ENCODE measurements at regions not wholly inside any gene's neighbourhood (a gene's known extent, or its start where the extent isn't known, plus 50 kb on each side); places are given as distances from the start of the nearest gene placed in this dataset.

DNA sequence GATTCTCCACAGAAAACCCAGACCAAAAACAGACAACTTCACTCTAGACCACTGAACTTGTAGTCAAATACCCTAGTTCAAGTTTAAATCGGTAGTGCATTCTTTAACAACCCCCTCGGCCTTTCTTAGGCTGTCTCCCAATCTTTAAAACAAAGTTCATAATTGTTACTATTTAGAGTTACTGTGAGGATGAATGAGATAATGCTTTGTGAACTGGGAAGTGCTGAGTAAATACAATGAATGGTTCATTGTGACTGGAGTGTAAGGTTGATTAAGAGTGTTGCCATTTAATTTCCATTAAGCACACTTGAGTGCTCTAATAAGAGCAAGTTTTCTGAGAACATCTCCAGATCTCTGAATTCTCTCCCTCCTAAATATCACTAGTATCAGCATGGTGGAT, 228.8 kb upstream of the PIK3R1 start (continued):
- TF ChIP-seq, protein P1, sequence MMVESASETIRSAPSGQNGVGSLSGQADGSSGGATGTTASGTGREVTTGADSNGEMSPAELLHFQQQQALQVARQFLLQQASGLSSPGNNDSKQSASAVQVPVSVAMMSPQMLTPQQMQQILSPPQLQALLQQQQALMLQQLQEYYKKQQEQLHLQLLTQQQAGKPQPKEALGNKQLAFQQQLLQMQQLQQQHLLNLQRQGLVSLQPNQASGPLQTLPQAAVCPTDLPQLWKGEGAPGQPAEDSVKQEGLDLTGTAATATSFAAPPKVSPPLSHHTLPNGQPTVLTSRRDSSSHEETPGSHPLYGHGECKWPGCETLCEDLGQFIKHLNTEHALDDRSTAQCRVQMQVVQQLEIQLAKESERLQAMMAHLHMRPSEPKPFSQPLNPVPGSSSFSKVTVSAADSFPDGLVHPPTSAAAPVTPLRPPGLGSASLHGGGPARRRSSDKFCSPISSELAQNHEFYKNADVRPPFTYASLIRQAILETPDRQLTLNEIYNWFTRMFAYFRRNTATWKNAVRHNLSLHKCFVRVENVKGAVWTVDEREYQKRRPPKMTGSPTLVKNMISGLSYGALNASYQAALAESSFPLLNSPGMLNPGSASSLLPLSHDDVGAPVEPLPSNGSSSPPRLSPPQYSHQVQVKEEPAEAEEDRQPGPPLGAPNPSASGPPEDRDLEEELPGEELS (CRISPR knock-in tag; IDR thresholded peaks at IDR 0.05): no peak
- TF ChIP-seq TP53 (CRISPR knock-in tag; IDR thresholded peaks at IDR 0.05): no peak
- no peak for TF ChIP-seq CBFB (CRISPR knock-in tag; IDR thresholded peaks at IDR 0.05; ENCODE audit: low read depth)
- TF ChIP-seq GTF2I (CRISPR knock-in tag; conservative IDR thresholded peaks at IDR 0.05): no peak
- TF ChIP-seq, protein P2, sequence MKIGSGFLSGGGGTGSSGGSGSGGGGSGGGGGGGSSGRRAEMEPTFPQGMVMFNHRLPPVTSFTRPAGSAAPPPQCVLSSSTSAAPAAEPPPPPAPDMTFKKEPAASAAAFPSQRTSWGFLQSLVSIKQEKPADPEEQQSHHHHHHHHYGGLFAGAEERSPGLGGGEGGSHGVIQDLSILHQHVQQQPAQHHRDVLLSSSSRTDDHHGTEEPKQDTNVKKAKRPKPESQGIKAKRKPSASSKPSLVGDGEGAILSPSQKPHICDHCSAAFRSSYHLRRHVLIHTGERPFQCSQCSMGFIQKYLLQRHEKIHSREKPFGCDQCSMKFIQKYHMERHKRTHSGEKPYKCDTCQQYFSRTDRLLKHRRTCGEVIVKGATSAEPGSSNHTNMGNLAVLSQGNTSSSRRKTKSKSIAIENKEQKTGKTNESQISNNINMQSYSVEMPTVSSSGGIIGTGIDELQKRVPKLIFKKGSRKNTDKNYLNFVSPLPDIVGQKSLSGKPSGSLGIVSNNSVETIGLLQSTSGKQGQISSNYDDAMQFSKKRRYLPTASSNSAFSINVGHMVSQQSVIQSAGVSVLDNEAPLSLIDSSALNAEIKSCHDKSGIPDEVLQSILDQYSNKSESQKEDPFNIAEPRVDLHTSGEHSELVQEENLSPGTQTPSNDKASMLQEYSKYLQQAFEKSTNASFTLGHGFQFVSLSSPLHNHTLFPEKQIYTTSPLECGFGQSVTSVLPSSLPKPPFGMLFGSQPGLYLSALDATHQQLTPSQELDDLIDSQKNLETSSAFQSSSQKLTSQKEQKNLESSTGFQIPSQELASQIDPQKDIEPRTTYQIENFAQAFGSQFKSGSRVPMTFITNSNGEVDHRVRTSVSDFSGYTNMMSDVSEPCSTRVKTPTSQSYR (CRISPR knock-in tag; IDR thresholded peaks at IDR 0.05): no peak
- no peak for TF ChIP-seq ZNF263 (CRISPR knock-in tag; IDR thresholded peaks at IDR 0.05; ENCODE audit: low read depth)
- TF ChIP-seq, protein P3, sequence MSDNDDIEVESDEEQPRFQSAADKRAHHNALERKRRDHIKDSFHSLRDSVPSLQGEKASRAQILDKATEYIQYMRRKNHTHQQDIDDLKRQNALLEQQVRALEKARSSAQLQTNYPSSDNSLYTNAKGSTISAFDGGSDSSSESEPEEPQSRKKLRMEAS (CRISPR knock-in tag; IDR thresholded peaks at IDR 0.05): no peak
- TF ChIP-seq, protein P4, sequence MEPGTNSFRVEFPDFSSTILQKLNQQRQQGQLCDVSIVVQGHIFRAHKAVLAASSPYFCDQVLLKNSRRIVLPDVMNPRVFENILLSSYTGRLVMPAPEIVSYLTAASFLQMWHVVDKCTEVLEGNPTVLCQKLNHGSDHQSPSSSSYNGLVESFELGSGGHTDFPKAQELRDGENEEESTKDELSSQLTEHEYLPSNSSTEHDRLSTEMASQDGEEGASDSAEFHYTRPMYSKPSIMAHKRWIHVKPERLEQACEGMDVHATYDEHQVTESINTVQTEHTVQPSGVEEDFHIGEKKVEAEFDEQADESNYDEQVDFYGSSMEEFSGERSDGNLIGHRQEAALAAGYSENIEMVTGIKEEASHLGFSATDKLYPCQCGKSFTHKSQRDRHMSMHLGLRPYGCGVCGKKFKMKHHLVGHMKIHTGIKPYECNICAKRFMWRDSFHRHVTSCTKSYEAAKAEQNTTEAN (CRISPR knock-in tag; IDR thresholded peaks at IDR 0.05): no peak
- TF ChIP-seq NFE2L1 (CRISPR knock-in tag; IDR thresholded peaks at IDR 0.05): no peak

DNA sequence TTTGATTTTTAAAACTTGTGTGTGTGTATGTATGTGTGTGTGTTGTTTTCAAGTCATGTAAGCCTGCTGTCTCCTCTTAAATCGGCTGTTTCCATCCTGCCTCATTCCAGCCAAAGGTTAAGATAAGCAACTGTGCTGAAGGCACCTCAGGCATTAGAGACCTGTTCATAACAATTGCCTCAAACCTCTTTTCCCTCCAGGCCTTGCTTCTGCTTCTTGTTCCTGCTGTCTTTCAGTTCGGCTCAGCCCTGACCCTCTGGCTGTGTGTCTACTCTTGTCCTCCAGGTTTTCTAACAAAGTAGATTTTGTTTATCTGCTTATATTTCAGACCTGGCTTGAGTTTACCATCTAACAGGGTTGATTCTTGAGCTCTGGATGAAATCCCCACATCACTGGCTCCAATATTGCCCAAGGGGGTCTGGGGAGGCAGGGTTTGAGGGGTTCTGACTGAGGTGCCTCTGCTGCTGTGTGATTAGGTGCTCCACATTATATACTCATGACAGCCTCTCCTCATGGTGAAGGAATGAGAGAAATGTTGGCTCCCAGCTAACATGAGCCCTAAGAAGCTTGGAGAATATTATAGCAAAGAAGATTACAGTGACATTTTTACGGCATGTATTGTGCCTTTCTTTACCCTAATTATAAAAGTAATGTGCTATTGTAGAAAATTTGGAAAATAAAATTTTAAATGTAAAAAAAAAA, 229.7 kb upstream of the PIK3R1 start:
- ChIA-PET CTCF (no interaction called here), POLR2A (no interaction called here)
- Mint-ChIP-seq H3K27ac (no peak overlapping the region), H3K9me3 (peaks cover 9% of the 10 kb centered on the region), H3K27me3 (ENCODE audit: low read depth) (no peaks in the 10 kb centered on the region), H3K36me3 (no peaks in the 10 kb centered on the region), H3K4me3 (no peak overlapping the region), H3K4me1 (0 out of 2 replicates have a peak, but pooled peaks cover 3% of the 10 kb centered on the region)
- DNase-seq (ENCODE audit: low spot score) (no peak), ATAC-seq (no peak; the same call in 1 of the 2 replicates)
- TF ChIP-seq, protein P5, sequence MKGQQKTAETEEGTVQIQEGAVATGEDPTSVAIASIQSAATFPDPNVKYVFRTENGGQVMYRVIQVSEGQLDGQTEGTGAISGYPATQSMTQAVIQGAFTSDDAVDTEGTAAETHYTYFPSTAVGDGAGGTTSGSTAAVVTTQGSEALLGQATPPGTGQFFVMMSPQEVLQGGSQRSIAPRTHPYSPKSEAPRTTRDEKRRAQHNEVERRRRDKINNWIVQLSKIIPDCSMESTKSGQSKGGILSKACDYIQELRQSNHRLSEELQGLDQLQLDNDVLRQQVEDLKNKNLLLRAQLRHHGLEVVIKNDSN (CRISPR knock-in tag; IDR thresholded peaks at IDR 0.05): no peak
- TF ChIP-seq, protein P4 (CRISPR knock-in tag; IDR thresholded peaks at IDR 0.05): no peak
- no peak for TF ChIP-seq JAZF1 (CRISPR knock-in tag; IDR thresholded peaks at IDR 0.05)
- TF ChIP-seq, protein P6, sequence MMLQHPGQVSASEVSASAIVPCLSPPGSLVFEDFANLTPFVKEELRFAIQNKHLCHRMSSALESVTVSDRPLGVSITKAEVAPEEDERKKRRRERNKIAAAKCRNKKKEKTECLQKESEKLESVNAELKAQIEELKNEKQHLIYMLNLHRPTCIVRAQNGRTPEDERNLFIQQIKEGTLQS (CRISPR knock-in tag; conservative IDR thresholded peaks at IDR 0.05): no peak
- no peak for TF ChIP-seq RORB (CRISPR knock-in tag; IDR thresholded peaks at IDR 0.05)

DNA sequence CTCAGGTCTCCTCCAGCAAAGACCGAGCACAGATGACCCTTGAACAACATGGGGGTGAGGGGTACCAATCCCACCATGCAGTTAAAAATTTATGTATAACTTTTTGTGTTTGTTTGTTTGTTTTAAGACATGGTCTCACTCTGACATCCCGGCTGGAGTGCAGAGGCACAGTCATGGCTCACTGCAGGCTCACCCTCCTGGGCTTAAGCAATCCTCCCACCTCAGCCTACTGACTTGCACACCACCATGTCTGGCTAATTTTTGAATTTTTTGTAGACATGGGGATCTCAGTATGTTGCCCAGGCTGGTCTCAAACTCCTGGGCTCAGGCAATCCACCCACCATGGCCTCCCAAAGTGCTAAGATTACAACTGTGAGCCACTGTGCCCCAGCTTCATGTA, 231.0 kb upstream of the PIK3R1 start:
- POLR2A ChIA-PET: no interaction called here
- Mint-ChIP-seq H3K27ac (no peak overlapping the region), H3K27me3 (ENCODE audit: low read depth) (no peaks in the 10 kb centered on the region), H3K4me3 (no peak overlapping the region), H3K36me3 (no peaks in the 10 kb centered on the region), H3K4me1 (0 out of 2 replicates have a peak, but pooled peaks cover 2% of the 10 kb centered on the region), H3K9me3 (peaks cover 9% of the 10 kb centered on the region)
- ATAC-seq (no peak), DNase-seq (ENCODE audit: low spot score) (no peak)
- CTCF ChIA-PET: no interaction called here
- TF ChIP-seq OVOL2 (CRISPR knock-in tag; IDR thresholded peaks at IDR 0.05; ENCODE audit: borderline replicate concordance) (no peak), ZNF671 (CRISPR knock-in tag; IDR thresholded peaks at IDR 0.05) (no peak), SP1 (CRISPR knock-in tag; conservative IDR thresholded peaks at IDR 0.05) (no peak)
- TF ChIP-seq, protein P7, sequence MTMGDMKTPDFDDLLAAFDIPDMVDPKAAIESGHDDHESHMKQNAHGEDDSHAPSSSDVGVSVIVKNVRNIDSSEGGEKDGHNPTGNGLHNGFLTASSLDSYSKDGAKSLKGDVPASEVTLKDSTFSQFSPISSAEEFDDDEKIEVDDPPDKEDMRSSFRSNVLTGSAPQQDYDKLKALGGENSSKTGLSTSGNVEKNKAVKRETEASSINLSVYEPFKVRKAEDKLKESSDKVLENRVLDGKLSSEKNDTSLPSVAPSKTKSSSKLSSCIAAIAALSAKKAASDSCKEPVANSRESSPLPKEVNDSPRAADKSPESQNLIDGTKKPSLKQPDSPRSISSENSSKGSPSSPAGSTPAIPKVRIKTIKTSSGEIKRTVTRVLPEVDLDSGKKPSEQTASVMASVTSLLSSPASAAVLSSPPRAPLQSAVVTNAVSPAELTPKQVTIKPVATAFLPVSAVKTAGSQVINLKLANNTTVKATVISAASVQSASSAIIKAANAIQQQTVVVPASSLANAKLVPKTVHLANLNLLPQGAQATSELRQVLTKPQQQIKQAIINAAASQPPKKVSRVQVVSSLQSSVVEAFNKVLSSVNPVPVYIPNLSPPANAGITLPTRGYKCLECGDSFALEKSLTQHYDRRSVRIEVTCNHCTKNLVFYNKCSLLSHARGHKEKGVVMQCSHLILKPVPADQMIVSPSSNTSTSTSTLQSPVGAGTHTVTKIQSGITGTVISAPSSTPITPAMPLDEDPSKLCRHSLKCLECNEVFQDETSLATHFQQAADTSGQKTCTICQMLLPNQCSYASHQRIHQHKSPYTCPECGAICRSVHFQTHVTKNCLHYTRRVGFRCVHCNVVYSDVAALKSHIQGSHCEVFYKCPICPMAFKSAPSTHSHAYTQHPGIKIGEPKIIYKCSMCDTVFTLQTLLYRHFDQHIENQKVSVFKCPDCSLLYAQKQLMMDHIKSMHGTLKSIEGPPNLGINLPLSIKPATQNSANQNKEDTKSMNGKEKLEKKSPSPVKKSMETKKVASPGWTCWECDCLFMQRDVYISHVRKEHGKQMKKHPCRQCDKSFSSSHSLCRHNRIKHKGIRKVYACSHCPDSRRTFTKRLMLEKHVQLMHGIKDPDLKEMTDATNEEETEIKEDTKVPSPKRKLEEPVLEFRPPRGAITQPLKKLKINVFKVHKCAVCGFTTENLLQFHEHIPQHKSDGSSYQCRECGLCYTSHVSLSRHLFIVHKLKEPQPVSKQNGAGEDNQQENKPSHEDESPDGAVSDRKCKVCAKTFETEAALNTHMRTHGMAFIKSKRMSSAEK (CRISPR knock-in tag; IDR thresholded peaks at IDR 0.05; ENCODE audit: borderline replicate concordance): no peak
- TF ChIP-seq, protein P8, sequence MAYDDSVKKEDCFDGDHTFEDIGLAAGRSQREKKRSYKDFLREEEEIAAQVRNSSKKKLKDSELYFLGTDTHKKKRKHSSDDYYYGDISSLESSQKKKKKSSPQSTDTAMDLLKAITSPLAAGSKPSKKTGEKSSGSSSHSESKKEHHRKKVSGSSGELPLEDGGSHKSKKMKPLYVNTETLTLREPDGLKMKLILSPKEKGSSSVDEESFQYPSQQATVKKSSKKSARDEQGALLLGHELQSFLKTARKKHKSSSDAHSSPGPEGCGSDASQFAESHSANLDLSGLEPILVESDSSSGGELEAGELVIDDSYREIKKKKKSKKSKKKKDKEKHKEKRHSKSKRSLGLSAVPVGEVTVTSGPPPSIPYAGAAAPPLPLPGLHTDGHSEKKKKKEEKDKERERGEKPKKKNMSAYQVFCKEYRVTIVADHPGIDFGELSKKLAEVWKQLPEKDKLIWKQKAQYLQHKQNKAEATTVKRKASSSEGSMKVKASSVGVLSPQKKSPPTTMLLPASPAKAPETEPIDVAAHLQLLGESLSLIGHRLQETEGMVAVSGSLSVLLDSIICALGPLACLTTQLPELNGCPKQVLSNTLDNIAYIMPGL (CRISPR knock-in tag; IDR thresholded peaks at IDR 0.05): no peak

Data from WTC11 (cell line).